HL-60 (cell line): ENCODE measurements at regions not wholly inside any gene's neighbourhood (a gene's known extent, or its start where the extent isn't known, plus 50 kb on each side); places are given as distances from the start of the nearest gene placed in this dataset.

ENCODE experiments used
- DNase-seq, 2 experiments: peaks; one replicate each; pipeline ENCODE4 v3.0.0-alpha.2; 2010 to 2020; ENCODE audit warnings: low read depth in 1 of 2, low spot score in 1 of 2
- H3K27ac ChIP-seq: fragments of 250-450 bp; sonication (Bioruptor Pico); replicated peaks from 2 replicates; pipeline ENCODE4 v1.5.1; 2020; ENCODE audit warnings: mild to moderate bottlenecking, moderate library complexity
- H3K27me3 ChIP-seq: fragments of 250-450 bp; sonication (Bioruptor Pico); 2 replicates; pipeline ENCODE4 v1.5.1; 2021; ENCODE audit warnings: mild to moderate bottlenecking, moderate library complexity; ENCODE audit not compliant: insufficient read depth, poor library complexity, severe bottlenecking
- H3K4me3 ChIP-seq: replicated peaks from 2 replicates; pipeline ENCODE4 v1.5.1; 2011; ENCODE audit warnings: mild to moderate bottlenecking, control low read depth, low read length; ENCODE audit not compliant: insufficient read depth
- GABPA ChIP-seq: IDR thresholded peaks from 2 replicates; pipeline ENCODE4 v1.6.1; 2012; ENCODE audit warnings: low read depth
- POLR2AphosphoS5 ChIP-seq: IDR thresholded peaks from 2 replicates; pipeline ENCODE4 v1.6.1; 2012; ENCODE audit warnings: low read depth
- SPI1 ChIP-seq: IDR thresholded peaks from 2 replicates; pipeline ENCODE4 v1.6.1; 2012; ENCODE audit warnings: low read depth, mild to moderate bottlenecking, borderline replicate concordance
- TF ChIP-seq, protein P1 (sequence below): IDR thresholded peaks from 2 replicates; pipeline ENCODE4 v1.6.1; 2012; ENCODE audit warnings: low read depth; ENCODE audit not compliant: insufficient replicate concordance
- TF ChIP-seq, protein P2 (sequence below): IDR thresholded peaks from one replicate; pipeline ENCODE4 v1.5.1; 2011; ENCODE audit warnings: low read length, control low read depth, inconsistent platforms; ENCODE audit not compliant: insufficient read depth

DNA sequence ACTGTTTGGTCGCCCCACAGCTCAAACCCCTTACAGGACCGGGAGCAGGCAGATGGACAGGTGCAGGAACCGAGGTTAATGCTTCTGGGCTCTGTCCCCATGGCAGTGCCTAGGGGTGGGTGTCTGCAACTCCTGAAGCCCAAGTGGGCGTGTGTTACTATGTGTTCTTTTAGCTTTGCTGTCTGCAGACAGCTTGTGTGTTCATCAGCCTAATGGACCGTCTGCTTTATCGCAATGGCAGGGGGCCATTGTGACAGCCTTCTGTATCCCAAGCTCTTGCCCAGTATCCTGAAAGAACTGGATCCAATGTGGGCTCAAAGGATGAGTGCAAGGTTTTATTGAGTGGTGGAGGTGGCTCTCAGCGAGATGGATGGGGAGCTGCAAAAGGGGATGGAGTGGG is 266.7 kb downstream of the CSNK1G3 start:
- H3K27me3 ChIP-seq = no peaks in the 10 kb centered on the region
- no peak for DNase-seq
- no peak overlapping the region for H3K27ac ChIP-seq
- TF ChIP-seq SPI1 (no peak), POLR2AphosphoS5 (no peak), GABPA (no peak)
- TF ChIP-seq, protein P1, sequence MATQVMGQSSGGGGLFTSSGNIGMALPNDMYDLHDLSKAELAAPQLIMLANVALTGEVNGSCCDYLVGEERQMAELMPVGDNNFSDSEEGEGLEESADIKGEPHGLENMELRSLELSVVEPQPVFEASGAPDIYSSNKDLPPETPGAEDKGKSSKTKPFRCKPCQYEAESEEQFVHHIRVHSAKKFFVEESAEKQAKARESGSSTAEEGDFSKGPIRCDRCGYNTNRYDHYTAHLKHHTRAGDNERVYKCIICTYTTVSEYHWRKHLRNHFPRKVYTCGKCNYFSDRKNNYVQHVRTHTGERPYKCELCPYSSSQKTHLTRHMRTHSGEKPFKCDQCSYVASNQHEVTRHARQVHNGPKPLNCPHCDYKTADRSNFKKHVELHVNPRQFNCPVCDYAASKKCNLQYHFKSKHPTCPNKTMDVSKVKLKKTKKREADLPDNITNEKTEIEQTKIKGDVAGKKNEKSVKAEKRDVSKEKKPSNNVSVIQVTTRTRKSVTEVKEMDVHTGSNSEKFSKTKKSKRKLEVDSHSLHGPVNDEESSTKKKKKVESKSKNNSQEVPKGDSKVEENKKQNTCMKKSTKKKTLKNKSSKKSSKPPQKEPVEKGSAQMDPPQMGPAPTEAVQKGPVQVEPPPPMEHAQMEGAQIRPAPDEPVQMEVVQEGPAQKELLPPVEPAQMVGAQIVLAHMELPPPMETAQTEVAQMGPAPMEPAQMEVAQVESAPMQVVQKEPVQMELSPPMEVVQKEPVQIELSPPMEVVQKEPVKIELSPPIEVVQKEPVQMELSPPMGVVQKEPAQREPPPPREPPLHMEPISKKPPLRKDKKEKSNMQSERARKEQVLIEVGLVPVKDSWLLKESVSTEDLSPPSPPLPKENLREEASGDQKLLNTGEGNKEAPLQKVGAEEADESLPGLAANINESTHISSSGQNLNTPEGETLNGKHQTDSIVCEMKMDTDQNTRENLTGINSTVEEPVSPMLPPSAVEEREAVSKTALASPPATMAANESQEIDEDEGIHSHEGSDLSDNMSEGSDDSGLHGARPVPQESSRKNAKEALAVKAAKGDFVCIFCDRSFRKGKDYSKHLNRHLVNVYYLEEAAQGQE = no peak
- TF ChIP-seq, protein P2, sequence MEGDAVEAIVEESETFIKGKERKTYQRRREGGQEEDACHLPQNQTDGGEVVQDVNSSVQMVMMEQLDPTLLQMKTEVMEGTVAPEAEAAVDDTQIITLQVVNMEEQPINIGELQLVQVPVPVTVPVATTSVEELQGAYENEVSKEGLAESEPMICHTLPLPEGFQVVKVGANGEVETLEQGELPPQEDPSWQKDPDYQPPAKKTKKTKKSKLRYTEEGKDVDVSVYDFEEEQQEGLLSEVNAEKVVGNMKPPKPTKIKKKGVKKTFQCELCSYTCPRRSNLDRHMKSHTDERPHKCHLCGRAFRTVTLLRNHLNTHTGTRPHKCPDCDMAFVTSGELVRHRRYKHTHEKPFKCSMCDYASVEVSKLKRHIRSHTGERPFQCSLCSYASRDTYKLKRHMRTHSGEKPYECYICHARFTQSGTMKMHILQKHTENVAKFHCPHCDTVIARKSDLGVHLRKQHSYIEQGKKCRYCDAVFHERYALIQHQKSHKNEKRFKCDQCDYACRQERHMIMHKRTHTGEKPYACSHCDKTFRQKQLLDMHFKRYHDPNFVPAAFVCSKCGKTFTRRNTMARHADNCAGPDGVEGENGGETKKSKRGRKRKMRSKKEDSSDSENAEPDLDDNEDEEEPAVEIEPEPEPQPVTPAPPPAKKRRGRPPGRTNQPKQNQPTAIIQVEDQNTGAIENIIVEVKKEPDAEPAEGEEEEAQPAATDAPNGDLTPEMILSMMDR = no peak
- no peak overlapping the region for H3K4me3 ChIP-seq

DNA sequence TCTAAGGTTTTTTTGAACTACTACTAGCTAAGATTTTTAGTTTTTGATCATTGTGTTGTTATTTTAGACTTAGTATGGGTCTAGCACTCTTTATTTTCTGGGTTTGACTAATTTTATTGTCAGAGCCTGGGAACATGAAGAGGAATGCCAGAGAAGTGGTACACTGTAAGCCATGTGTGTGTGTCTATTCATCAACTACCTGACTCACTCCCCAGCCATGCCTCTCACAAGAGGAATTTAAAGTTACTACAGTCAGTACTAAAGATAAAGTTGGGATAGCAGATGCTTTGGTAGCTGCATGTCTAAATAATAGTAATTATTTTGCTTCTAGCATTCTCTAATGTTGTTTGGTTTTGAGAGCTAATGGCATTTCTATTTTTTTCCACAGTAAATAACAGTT is 264.8 kb downstream of the CSNK1G3 start:
- no peak for DNase-seq
- Histone ChIP-seq H3K4me3 (no peak overlapping the region), H3K27me3 (no peaks in the 10 kb centered on the region), H3K27ac (no peak overlapping the region)
- no peak for TF ChIP-seq POLR2AphosphoS5
- TF ChIP-seq, protein P1 = no peak

DNA sequence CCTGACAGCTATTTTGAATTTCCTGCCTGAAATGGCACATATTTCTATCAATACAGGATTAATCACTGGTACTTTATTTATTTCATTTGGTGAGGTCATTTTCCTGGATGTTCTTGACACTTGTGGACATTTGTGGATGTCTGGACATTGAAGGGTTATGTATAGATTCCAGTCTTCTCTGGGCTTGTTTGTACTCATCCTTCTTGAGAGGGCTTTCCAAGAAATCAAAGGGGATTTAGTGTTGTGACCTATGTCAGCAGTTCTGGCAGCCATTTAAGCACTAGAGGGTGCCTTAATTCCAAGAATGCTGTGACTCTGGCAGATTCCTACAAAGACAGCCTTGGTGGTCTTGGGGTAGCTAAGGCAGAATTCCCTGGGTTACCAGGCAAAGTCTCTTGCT is 259.7 kb downstream of the CSNK1G3 start:
- Histone ChIP-seq H3K27me3 (no peaks in the 10 kb centered on the region), H3K4me3 (no peak overlapping the region), H3K27ac (no peak overlapping the region)
- no peak for DNase-seq
- TF ChIP-seq, protein P1 = no peak
- no peak for TF ChIP-seq SPI1
- no peak for TF ChIP-seq POLR2AphosphoS5
- TF ChIP-seq, protein P2 = no peak
- TF ChIP-seq GABPA = no peak

DNA sequence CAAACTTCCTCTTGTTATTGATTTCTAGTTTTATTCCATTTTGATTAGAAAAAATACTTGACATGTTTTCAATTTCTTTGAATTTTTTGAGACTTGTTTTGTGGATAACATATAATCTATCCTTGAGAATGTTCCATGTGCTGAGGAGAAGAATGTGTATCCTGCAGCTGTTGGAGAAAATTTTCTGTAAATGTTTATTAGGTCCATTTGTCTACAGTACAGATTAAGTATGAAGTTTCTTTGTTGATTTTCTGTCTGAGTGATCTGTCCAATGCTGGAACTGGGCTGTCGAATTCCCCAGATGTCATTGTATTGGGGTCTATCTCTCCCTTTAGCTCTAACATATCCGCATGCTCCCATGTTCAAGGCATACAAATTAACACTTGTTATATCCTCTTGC is 251.2 kb downstream of the CSNK1G3 start:
- no peaks in the 10 kb centered on the region for H3K27me3 ChIP-seq
- DNase-seq = no peak
- no peak overlapping the region for H3K4me3 ChIP-seq
- no peak overlapping the region for H3K27ac ChIP-seq
- TF ChIP-seq POLR2AphosphoS5 (no peak), SPI1 (no peak), GABPA (no peak)
- TF ChIP-seq, protein P2 = no peak
- TF ChIP-seq, protein P1 = no peak
